ENCODE measurements at regions not wholly inside any gene's neighbourhood (a gene's known extent, or its start where the extent isn't known, plus 50 kb on each side); places are given as distances from the start of the nearest gene placed in this dataset.

DNA sequence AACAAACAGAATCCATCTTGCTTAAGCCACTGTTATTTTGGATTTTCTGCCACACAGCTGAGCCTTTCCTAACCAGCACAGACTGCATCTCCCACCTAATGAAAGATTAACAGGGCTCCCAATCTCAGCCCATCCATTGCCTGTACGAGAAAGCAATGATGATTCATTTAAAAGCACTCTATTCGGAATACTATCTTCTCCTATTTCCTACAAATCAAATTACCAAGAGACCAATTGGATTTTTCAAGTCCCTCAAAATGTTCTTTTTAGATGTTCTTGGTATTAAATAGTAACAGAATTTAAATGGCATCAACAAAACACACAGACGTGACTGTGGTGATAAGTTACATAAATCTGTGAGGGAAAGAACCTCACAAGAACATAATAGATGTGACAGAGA is 324.1 kb downstream of the AGTPBP1 start:
- TF ChIP-seq, protein P1, sequence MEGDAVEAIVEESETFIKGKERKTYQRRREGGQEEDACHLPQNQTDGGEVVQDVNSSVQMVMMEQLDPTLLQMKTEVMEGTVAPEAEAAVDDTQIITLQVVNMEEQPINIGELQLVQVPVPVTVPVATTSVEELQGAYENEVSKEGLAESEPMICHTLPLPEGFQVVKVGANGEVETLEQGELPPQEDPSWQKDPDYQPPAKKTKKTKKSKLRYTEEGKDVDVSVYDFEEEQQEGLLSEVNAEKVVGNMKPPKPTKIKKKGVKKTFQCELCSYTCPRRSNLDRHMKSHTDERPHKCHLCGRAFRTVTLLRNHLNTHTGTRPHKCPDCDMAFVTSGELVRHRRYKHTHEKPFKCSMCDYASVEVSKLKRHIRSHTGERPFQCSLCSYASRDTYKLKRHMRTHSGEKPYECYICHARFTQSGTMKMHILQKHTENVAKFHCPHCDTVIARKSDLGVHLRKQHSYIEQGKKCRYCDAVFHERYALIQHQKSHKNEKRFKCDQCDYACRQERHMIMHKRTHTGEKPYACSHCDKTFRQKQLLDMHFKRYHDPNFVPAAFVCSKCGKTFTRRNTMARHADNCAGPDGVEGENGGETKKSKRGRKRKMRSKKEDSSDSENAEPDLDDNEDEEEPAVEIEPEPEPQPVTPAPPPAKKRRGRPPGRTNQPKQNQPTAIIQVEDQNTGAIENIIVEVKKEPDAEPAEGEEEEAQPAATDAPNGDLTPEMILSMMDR (IDR thresholded peaks at IDR 0.05), result no peak
- no peak for TF ChIP-seq POLR2A (IDR thresholded peaks at IDR 0.05)
